ENCODE measurements at regions not wholly inside any gene's neighbourhood (a gene's known extent, or its start where the extent isn't known, plus 50 kb on each side); places are given as distances from the start of the nearest gene placed in this dataset.

DNA sequence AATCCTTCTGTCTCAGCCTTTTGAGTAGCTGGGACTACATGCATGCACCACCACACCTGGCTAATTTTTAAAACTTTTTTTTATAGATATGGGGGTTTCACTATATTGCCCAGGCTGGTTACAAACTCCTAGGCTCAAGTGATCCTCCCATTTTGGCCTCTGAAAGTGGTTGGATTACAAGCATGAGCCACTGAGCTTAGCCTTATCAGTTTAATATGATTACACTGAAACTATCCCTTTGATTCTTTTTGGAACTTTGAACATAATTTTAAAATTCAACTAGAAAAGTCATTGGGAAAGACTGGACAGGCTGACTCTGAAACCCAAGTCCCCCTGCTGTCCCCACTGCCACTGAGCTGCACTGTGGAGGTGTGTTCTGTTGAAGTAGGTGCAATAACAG, 114.8 kb downstream of the ARL4C start:
- TF ChIP-seq CBFB (CRISPR knock-in tag; IDR thresholded peaks at IDR 0.05) (no peak), ETV6 (CRISPR knock-in tag; conservative IDR thresholded peaks at IDR 0.05) (no peak), ZKSCAN1 (IDR thresholded peaks at IDR 0.05; ENCODE audit: low read length) (no peak), ZNF441 (CRISPR knock-in tag; IDR thresholded peaks at IDR 0.05; ENCODE audit: borderline replicate concordance) (no peak), JUN (CRISPR knock-in tag; IDR thresholded peaks at IDR 0.05) (no peak), REST (IDR thresholded peaks at IDR 0.05; ENCODE audit: borderline replicate concordance in 1 of 2, low read depth in 1 of 2, low read length in 2 of 2) (no peak)

Data from HepG2 (cell line).